Right lobe of liver (tissue), 4 donors: ENCODE measurements at regions not wholly inside any gene's neighbourhood (a gene's known extent, or its start where the extent isn't known, plus 50 kb on each side); places are given as distances from the start of the nearest gene placed in this dataset.

Experiments
- POLR2A ChIP-seq: fragments of 450-650 bp; IDR thresholded peaks from one replicate; pipeline ENCODE4 v1.6.1; 2017; ENCODE audit warnings: antibody characterized with exemption, mild to moderate bottlenecking
- TF ChIP-seq, protein P1 (sequence below), 4 donors: fragments of 200-600 bp in 3 of 4; fragments of 450-650 bp in 1 of 4; IDR thresholded peaks; one replicate each; pipeline versions ENCODE4 v1.5.1 to v1.8.0; 2016 to 2022; ENCODE audit warnings: antibody characterized with exemption in 4 of 4, mild to moderate bottlenecking in 2 of 4
- donor health status: DM: no; HTN: no; CAD: no.
- donor health status: DM: no; HTN: no; CAD: no.
- donor health status: DM: no; HTN: yes; CAD: no.

- TF ChIP-seq, protein P1, sequence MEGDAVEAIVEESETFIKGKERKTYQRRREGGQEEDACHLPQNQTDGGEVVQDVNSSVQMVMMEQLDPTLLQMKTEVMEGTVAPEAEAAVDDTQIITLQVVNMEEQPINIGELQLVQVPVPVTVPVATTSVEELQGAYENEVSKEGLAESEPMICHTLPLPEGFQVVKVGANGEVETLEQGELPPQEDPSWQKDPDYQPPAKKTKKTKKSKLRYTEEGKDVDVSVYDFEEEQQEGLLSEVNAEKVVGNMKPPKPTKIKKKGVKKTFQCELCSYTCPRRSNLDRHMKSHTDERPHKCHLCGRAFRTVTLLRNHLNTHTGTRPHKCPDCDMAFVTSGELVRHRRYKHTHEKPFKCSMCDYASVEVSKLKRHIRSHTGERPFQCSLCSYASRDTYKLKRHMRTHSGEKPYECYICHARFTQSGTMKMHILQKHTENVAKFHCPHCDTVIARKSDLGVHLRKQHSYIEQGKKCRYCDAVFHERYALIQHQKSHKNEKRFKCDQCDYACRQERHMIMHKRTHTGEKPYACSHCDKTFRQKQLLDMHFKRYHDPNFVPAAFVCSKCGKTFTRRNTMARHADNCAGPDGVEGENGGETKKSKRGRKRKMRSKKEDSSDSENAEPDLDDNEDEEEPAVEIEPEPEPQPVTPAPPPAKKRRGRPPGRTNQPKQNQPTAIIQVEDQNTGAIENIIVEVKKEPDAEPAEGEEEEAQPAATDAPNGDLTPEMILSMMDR (IDR thresholded peaks at IDR 0.05) = no peak
- no peak for TF ChIP-seq POLR2A
Observed at GRCh38 chr4:18571301-18571761, 549.8 kb upstream of the LCORL start.
